Left ventricle myocardium inferior (tissue), 1 donor: ENCODE measurements at regions not wholly inside any gene's neighbourhood (a gene's known extent, or its start where the extent isn't known, plus 50 kb on each side); places are given as distances from the start of the nearest gene placed in this dataset.
"Not testable (repeated sequence)": the region's sequence is repeated elsewhere in the genome, so short reads cannot be mapped to it uniquely, and the experiment has no call there.

Source experiments
- DNase-seq: peaks from one replicate; pipeline ENCODE4 v3.0.0-alpha.2; 2020
- H3K27ac ChIP-seq: fragments of 200-600 bp; replicated peaks from 2 replicates; pipeline ENCODE4 v1.8.0; 2021
- H3K27me3 ChIP-seq: fragments of 200-600 bp; 2 replicates; pipeline ENCODE4 v1.8.0; 2021; ENCODE audit warnings: low read depth
- H3K36me3 ChIP-seq: fragments of 200-600 bp; 2 replicates; pipeline ENCODE4 v1.8.0; 2021
- H3K4me1 ChIP-seq: fragments of 200-600 bp; 2 replicates; pipeline ENCODE4 v1.8.0; 2021
- H3K4me3 ChIP-seq: fragments of 200-600 bp; 2 replicates; pipeline ENCODE4 v1.8.0; 2021; ENCODE audit warnings: mild to moderate bottlenecking, moderate library complexity
- H3K9me3 ChIP-seq: fragments of 200-600 bp; replicated peaks from 2 replicates; pipeline ENCODE4 v1.8.0; 2021
- intact Hi-C: fragments of 100-400 bp; cut with micrococcal nuclease; formaldehyde crosslinking; loops from one replicate; pipeline ENCODE4 v1.11.0; 2022
- TF ChIP-seq, protein P1 (sequence below): fragments of 200-600 bp; IDR thresholded peaks from 2 replicates; pipeline ENCODE4 v1.8.0; 2021; ENCODE audit warnings: antibody characterized with exemption, mild to moderate bottlenecking, borderline replicate concordance
- donor health status: DM: no; HTN: yes; CAD: no; lungs with severe emphysema.

DNA sequence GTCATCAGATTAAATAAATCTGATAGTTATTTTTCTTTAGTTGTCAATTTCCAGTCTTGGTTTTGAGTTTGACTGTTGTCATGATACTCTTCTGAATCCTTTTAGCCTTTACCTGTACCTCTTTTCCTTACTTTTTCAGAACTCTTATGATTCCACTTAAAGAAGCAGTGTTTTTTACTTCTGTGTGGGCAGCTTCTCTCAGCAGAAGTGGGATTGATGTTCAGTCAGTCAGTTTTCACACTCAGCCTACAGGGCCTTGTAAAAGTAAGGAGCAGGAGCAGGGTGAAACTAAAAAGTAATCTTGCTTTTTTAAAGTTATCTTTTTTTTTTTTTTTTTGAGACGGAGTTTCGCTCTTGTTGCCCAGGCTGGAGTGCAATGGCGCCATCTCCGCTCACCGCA is 75.1 kb downstream of the HAUS1 start:
- TF ChIP-seq, protein P1, sequence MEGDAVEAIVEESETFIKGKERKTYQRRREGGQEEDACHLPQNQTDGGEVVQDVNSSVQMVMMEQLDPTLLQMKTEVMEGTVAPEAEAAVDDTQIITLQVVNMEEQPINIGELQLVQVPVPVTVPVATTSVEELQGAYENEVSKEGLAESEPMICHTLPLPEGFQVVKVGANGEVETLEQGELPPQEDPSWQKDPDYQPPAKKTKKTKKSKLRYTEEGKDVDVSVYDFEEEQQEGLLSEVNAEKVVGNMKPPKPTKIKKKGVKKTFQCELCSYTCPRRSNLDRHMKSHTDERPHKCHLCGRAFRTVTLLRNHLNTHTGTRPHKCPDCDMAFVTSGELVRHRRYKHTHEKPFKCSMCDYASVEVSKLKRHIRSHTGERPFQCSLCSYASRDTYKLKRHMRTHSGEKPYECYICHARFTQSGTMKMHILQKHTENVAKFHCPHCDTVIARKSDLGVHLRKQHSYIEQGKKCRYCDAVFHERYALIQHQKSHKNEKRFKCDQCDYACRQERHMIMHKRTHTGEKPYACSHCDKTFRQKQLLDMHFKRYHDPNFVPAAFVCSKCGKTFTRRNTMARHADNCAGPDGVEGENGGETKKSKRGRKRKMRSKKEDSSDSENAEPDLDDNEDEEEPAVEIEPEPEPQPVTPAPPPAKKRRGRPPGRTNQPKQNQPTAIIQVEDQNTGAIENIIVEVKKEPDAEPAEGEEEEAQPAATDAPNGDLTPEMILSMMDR = no peak
- Histone ChIP-seq H3K27me3 (no peaks in the 10 kb centered on the region), H3K9me3 (no peaks in the 10 kb centered on the region), H3K36me3 (no peaks in the 10 kb centered on the region), H3K4me1 (peaks cover 86% of the 10 kb centered on the region), H3K4me3 (no peak overlapping the region), H3K27ac (no peak overlapping the region)
- intact Hi-C loops = no loop called here
- no peak for DNase-seq

DNA sequence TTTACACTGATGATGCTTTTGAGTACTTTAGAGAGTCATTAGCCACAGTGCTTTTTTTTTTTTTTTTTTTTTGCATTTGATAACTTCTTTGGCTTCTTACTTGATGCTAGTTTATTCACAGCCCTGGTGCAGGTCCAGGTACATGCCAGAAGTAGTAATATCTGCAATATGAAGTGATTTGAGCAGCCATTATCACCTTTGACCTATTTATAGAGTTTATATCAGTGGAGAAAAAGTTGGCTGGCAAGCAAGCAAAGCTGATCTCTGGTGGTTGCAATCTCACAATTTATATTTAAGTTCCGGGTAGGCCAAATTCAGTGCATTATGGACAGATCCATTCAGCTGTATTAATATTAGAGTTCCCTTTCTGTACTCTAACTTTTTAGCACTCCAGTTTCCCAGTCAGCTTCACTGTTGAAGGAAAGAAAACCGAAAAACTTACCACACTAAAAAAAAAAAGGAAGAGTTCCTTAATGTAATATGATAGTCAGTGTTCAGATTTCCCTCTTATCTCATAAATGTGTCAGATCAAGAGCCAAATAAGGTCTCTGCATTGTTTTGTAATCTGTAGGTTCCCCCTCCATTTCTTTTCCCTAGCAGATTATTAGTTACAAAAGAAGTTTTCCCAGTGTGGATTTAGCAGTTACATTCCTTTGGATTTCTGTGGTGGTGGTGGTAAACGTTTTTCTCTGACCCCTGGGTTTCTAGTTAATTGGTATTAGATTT is 78.6 kb downstream of the HAUS1 start:
- Histone ChIP-seq H3K27me3 (no peaks in the 10 kb centered on the region), H3K27ac (peak overlapping the region; percentile 74), H3K4me3 (peak overlapping the region; percentile 35), H3K4me1 (peaks cover 67% of the 10 kb centered on the region), H3K36me3 (no peaks in the 10 kb centered on the region), H3K9me3 (no peaks in the 10 kb centered on the region)
- no peak for DNase-seq
- intact Hi-C loops = no loop called here
- TF ChIP-seq, protein P1 = no peak

DNA sequence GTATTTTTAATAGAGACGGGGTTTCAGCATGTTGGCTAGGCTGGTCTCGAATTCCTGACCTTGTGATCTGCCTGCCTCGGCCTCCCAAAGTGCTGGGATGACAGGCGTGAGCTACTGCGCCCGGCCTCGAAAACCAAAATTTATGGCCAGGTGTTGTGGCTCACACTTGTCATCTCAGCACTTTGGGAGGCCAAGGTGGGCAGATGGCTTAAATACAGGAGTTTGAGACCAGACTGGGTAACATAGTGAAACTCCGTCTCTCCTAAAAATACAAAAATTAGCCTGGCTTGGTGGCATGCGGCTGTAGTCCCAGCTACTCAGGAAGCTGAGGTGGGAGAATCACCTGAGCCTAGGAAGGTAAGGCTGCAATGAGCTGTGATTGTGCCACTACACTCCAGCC is 80.1 kb downstream of the HAUS1 start:
- Histone ChIP-seq H3K27ac (peak overlapping the region; percentile 74), H3K4me1 (peaks cover 59% of the 10 kb centered on the region)
- DNase-seq, H3K27me3 ChIP-seq, H3K36me3 ChIP-seq, intact Hi-C loops, H3K9me3 ChIP-seq, H3K4me3 ChIP-seq: not testable (repeated sequence)

DNA sequence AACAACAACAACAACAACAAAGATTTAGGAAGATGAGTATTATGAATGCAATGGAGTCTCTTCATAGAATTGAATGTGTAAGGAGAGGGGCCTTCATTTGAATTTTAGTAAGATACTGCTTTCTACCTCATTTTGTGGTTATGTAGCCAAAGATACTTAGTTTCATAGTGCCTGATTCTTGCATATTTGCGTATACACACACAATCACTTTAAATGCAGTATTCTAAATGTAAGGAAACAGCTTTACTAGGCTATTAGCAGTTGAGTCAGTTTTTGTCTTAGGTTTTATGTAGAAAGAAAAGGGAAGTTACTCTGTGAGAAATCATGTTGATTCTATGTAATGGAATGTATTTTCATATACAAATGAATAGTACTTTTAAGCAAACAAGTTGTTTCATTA is 80.5 kb downstream of the HAUS1 start:
- peaks cover 64% of the 10 kb centered on the region for H3K4me1 ChIP-seq
- no peaks in the 10 kb centered on the region for H3K9me3 ChIP-seq
- H3K36me3 ChIP-seq = no peaks in the 10 kb centered on the region
- intact Hi-C loops = no loop called here
- TF ChIP-seq, protein P1 = no peak
- no peaks in the 10 kb centered on the region for H3K27me3 ChIP-seq
- H3K4me3 ChIP-seq = no peak overlapping the region
- no peak for DNase-seq
- H3K27ac ChIP-seq = peak overlapping the region; percentile 13

DNA sequence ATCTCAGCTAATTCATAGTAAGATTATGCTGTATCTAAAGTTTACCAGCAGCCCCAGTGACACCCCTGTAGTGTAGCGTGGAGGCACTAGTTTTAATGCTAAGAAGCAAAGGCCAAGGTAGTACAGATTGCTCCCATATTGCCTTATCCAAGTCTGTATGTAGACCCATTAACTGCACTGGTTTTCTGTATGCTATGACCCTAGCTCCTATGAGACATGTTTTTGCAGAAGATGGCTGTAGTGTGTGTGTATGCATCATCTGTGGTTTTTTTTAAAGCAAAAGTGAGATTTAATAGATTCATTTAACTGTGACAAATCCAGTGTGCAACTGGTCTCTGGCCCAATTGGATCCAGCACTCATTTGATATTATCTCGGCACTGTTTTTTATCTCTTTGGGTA is 86.5 kb downstream of the HAUS1 start:
- H3K27ac ChIP-seq = no peak overlapping the region
- H3K4me1 ChIP-seq = peaks cover 37% of the 10 kb centered on the region
- intact Hi-C loops = no loop called here
- no peak overlapping the region for H3K4me3 ChIP-seq
- no peak for DNase-seq
- H3K27me3 ChIP-seq = no peaks in the 10 kb centered on the region
- TF ChIP-seq, protein P1 = no peak
- no peaks in the 10 kb centered on the region for H3K36me3 ChIP-seq
- H3K9me3 ChIP-seq = no peaks in the 10 kb centered on the region

DNA sequence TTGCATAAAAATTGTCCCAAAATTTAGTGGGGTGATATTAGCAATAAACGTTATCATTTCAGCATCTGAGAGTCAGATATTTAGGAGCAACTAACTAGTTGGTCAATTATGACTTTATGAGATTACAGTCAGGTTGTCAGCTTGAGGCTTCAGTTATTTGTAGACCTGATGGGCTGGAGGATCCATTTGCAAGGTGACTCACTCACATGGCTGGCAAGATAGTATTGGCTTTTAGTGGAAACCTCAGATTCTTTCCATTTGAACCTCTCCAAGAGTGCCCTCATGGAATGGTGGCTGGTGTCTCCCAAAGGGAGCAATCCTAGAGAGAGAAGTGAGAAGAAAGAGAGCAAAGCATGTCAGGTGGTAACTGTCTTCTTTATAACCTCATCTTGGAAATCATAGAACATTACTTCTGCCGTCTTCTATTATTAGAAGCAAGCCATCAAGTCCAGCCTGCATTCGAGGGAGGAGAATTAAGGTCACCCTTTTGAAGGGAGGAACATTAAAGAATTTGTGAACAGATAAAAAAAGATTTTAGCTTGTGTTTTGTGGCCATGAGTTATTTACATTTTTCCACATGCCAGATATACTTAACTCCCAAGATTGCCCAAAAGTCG is 92.5 kb downstream of the HAUS1 start:
- no peaks in the 10 kb centered on the region for H3K9me3 ChIP-seq
- DNase-seq = no peak
- H3K4me1 ChIP-seq = peaks cover 40% of the 10 kb centered on the region
- no peaks in the 10 kb centered on the region for H3K36me3 ChIP-seq
- intact Hi-C loops = no loop called here
- H3K27me3 ChIP-seq = no peaks in the 10 kb centered on the region
- H3K27ac ChIP-seq = peak overlapping the region; percentile 46
- H3K4me3 ChIP-seq = no peak overlapping the region
- TF ChIP-seq, protein P1 = no peak
